Stimulated activated CD4-positive, alpha-beta T cell treated with anti-CD3 and anti-CD28 coated beads, TNF-alpha, amount 100 ng/mL, for 48 hours (primary cell): ENCODE measurements at regions not wholly inside any gene's neighbourhood (a gene's known extent, or its start where the extent isn't known, plus 50 kb on each side); places are given as distances from the start of the nearest gene placed in this dataset.

Experiments used
- DNase-seq, 3 donors: peaks; one replicate each; pipeline ENCODE4 v3.0.0-alpha.2; 2020; ENCODE audit warnings: low read depth in 3 of 3

DNA sequence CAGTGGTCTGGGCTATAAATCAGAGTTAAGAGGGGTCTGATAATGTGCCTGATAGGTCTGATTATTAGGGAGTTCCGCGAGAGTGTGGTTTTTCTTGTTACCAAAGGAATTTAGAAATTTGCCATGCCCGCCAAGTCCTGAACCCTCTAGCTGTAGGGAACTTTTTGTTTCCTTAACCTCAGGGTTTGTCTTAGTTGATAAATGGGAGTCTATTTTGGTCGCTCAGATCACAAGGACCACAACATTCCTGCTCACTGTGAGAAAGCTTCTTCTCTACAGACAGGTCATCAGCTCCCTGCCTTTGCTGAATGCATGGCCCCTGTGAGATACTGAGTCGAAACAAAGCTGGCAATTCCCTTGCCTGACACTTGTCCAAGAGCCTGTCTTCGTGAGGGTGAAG, 497.8 kb downstream of the HS3ST4 start:
- no peak for DNase-seq

DNA sequence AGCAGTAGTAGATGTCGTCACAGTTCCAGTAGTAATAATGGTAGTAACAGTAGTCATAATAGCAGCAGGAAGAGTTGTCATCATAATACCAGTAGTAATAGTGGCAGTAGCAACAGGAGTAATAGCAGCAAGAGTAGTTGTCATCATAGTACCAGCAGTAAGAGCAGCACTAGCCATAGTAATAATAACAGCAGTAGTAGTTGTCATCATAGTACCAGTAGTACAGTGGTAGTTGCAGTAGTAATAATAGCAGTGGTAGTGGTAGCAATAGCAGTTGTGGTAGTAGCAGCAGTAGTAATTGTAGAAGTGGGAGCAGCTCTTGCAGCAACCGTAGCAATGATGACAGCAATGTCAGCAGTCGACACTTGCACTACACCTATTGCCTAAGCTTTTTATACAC, 502.8 kb downstream of the HS3ST4 start:
- no peak for DNase-seq

- DNase-seq, result no peak
Observed at GRCh38 chr16:26195225-26195624, 503.5 kb downstream of the HS3ST4 start.

GRCh38 chr16:26196310-26196709, 504.6 kb downstream of the HS3ST4 start:
- DNase-seq, result no peak

DNA sequence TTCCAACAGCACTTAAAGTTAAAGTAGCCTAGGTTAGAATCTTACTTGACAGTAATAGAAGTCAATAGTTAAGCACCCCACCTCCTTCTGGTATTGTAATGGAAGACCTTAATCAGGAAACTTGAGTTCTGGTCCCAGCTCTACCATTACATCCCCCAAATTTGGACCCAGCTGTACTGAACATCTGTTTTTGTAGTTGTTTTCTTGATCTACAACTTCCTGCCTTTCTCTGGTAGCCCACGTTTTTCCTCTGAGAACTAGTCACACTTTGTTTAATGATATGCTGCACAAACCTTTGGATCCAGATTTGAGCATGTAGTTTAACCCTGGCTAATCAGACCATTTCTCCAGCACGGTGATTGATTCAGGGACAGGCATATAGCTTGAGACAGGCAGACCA, 505.0 kb downstream of the HS3ST4 start:
- DNase-seq, result no peak

DNA sequence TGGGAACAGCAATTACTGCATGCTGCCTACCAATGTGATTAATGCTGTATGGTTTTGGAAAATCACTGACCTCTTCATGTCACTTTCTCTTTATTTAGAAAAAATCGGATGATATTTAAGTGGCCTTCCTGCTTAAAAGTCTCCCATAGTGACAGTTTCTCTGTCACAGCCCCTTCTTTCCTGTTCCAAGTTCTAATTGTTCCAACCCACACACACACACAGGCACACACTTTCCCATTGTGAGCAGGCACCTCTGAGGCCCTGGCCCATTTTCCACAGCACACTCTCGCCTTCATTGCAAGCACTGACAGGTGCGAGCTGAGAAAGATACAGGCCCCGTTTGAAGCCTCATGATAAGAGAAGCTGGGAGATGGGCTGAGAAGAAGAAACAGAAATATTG, 505.9 kb downstream of the HS3ST4 start:
- no peak for DNase-seq

- DNase-seq, result no peak
Observed at GRCh38 chr16:26198221-26198620, 506.5 kb downstream of the HS3ST4 start.

DNA sequence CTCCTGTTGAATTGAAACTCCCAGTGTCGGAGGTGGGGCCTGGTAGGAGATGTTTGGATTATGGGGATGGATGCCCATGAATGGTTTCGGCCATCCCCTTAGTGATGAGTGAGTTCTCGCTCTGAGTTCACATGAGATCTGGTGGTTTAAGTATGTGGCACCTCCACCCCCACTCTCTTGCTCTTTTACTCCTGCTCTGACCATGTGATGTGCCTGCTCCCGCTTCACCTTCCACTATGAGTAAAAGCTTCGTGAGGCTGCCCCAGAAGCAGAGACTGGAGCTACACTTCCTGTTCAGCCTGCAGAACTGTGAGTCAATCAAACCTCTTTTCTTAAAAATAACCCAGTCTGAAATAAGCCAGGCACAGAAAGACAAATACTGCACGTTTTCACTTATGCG, 512.4 kb downstream of the HS3ST4 start:
- DNase-seq, result no peak

- DNase-seq, result no peak
Observed at GRCh38 chr16:26211542-26211941, 519.8 kb downstream of the HS3ST4 start.

GRCh38 chr16:26212599-26212998, 520.8 kb downstream of the HS3ST4 start:
- no peak for DNase-seq

GRCh38 chr16:26214581-26215174, 522.9 kb downstream of the HS3ST4 start:
- no peak for DNase-seq

DNA sequence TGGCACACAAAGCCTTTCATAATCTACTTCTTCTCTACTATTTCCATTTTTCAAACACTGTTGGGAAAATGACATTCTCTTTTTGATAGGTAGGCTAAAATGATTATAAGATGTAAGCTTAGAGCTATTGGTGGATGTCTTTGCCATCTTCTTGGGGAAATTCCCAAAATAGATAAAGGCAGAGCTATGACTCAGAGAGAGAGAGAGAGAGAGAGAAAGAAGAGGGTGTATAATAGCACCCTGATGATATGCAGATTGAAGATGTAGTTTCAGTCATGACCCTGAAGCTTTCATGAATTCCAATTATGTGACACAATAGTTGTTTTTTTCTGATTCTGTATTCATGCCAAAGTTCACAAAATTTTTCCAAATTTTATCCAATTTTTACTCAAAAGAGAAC, 529.1 kb downstream of the HS3ST4 start:
- no peak for DNase-seq

DNA sequence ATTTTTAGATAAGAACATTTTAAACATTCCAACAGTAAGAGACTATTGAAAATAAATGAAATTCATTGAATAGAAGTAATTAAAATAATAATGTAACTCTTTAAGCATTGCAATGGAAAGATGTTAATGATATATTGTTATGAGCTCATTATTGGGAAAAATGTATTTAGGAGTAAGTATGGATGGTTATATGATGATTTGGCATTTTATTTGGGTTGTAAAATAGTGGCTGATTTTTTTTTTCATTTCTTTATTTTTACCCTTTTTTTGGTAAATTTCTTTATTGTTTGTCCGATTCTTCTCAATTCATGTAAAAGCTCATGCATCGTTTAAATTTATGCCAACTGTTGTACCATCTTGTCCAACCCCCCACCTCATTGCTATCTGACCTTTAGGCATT, 539.9 kb downstream of the HS3ST4 start:
- DNase-seq, result no peak

DNA sequence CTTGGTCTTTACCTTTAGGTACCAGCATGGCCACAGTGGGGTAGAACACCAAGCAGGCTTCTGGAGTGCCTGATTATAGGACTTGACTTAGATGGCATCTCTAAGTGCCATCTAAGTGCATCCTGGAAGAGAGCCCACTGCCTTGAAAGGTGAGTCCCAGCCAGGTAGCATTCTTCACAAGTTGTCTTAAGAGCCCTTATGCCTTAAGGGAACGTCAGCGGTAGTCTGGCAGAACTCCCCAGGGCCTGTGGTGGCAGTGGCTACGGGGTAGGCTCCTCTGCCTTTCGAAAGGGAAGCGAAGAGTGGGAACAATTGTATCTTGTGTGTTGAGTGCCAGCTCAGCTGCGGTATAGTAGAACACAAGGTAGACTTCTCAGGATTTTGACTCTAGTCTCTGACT, 549.0 kb downstream of the HS3ST4 start:
- no peak for DNase-seq

GRCh38 chr16:26247063-26247462, 555.3 kb downstream of the HS3ST4 start:
- no peak for DNase-seq

GRCh38 chr16:26252598-26252997, 560.8 kb downstream of the HS3ST4 start:
- no peak for DNase-seq

DNA sequence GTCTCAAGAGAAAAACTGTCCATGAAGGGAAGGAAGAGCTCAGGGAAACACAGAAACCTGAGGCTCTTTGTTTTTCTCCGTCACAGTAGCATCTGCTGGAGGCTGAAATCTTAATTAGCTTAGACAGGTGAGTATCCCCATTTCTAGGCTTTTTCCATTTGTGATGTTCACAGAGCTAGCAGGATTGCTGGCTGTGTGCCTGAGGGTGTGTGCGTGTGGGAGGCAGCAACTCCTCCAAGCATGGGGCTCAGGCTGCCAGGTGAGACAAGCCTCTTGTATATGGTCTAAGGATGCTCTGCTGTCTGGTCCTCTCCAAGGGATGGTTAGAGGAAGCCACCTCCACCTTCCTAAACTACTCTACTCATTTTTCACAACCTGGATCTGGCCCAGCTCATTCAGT, 569.9 kb downstream of the HS3ST4 start:
- DNase-seq, result no peak

GRCh38 chr16:26263406-26263805, 571.6 kb downstream of the HS3ST4 start:
- DNase-seq, result no peak

DNA sequence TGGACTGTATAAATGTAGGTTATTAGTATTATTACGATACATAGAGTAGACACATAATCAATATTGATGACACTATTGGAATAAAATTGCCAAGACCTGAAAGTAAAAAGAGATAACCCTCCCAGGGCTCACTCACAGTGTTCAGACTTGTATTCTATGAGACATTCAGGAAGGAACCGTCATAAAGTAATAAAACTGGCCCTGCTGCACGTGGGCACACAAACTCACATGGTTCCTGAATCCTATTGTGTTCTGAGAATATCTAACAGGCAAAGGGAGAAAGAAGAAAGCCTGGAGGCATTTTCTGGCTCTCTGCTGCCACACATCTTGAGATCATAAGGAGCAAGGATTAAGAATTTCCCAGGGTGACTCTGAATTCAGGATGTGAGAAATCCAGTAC, 575.9 kb downstream of the HS3ST4 start:
- no peak for DNase-seq

DNA sequence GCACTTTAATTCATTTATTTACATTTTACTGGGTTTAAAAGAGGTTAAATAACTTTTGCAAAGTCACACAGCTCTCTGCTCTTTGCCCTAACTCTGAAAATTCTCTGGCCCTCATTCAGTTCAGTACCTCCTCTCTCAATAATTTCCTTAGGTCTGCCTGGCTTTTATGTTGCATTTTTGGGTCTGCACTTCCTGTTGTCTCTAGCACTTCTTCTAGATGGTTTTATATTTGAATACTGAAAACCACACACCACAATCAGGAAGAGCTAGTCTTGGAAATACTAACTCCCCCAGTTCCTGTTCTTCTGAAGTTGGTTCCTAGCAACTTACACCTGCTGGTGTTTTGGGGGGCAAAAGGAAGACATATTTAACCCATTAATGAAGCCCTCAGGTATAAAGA, 577.9 kb downstream of the HS3ST4 start:
- DNase-seq, result no peak

DNA sequence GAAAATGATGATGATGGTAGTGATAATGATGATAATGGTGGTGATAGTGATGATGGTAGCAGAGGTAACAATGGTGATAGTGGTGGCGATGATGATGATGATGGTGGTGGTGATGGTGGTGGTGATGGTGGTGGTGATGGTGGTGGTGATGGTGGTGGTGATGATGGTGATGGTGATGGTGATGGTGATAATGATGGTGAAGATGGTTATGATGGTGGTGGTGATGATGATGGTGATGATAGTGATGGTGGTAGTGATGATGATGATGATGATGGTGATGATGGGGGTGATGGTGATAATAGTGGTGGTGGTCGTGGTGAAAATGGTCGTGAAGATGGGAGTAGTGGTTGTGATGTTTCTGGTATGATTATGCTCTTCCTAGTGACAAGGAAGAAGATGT, 581.8 kb downstream of the HS3ST4 start:
- no peak for DNase-seq

DNA sequence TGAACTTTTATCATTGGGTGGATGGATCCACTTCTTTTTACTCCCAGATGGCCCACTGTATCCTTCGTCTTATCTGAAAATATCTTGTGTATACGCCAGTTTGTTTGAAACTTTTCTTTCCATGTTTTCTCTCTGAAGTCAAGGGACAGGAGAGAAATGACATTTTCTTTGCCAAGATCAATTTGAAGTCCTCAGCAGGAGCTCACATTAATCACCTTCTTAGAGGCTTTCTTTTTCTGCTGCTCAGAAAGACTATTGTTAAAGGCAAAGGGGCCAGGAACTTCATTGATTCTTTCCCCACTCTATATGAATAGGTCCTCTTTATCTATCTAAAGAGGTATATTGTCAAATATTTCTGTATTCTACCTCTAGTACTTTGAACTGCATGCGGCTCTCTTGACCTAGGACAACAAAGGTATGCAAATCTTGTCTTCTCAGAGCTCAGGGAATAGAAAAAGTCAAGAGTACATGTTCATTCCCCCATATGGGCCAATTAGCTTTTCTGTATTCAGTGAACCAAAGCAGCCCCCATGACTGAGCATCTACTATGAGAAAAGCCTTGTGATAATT, 583.3 kb downstream of the HS3ST4 start:
- DNase-seq, result no peak

- no peak for DNase-seq
Observed at GRCh38 chr16:26276289-26276688, 584.5 kb downstream of the HS3ST4 start.

DNA sequence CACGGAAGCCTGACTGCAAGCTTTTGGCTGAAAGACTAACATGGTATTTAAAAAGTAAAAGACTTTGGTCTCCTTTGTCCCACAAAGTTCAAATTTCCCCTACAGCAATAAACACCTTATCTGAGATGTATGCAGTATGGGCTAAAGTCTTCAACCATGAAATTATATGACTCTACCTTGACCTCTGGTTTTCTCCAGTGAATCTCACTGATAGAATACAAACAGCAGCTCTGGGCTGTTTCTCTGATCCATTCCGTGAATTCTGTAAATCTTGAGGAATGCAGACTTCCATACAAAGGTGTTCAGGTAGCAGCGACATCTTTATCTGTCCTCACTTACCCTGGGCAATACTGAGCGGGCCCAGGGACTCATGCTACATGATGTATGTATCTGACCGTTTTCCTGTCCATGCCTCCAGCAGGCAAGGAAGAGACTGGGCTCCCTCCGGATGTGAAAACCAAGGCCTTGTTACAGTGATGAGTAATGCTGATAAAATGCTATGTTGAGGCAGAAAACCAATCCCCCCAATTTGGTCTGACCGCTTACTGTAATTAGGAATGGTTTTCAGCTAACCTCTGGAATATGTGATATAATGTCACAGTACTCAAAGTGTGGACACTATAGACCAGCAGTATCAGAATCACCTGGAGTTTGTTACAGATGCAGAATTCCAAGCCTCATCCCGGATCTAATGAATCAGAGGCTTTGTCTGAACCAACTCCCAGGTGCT, 589.8 kb downstream of the HS3ST4 start:
- DNase-seq, result no peak
